ENCODE measurements at regions not wholly inside any gene's neighbourhood (a gene's known extent, or its start where the extent isn't known, plus 50 kb on each side); places are given as distances from the start of the nearest gene placed in this dataset.

- no peak for TF ChIP-seq NFXL1 (IDR thresholded peaks at IDR 0.05; ENCODE audit: borderline replicate concordance)
- TF ChIP-seq ELK1 (IDR thresholded peaks at IDR 0.05; ENCODE audit: low read depth, low read length) = no peak
- TF ChIP-seq MEF2B (IDR thresholded peaks at IDR 0.05; ENCODE audit: partially characterized antibody, poor library complexity, severe bottlenecking) = no peak
Observed at GRCh38 chr3:28613511-28614106, 265.0 kb upstream of the AZI2 start (continued).

- Histone ChIP-seq H3K4me3 (no peak overlapping the region), H3K9me3 (replicated peaks; ENCODE audit: control insufficient read depth, insufficient read depth, low read length) (no peaks in the 10 kb centered on the region), H3K27me3 (replicated peaks in 1 of 2; ENCODE audit: control insufficient read depth in 2 of 2, insufficient read depth in 2 of 2, low read length in 1 of 2) (no peaks in the 10 kb centered on the region), H3K79me2 (ENCODE audit: control insufficient read depth, insufficient read depth, low read length) (no peaks in the 10 kb centered on the region), H3K4me1 (ENCODE audit: control insufficient read depth, insufficient read depth, low read length) (no peaks in the 10 kb centered on the region), H3K4me2 (ENCODE audit: control insufficient read depth, insufficient read depth) (no peak overlapping the region), H4K20me1 (ENCODE audit: control insufficient read depth, insufficient read depth) (no peaks in the 10 kb centered on the region), H3K27ac (ENCODE audit: control insufficient read depth, insufficient read depth) (no peak overlapping the region), H3K9ac (ENCODE audit: control insufficient read depth, insufficient read depth, low read length) (no peak overlapping the region), H3K36me3 (ENCODE audit: control insufficient read depth in 2 of 2, insufficient read depth in 2 of 2, low read length in 1 of 2) (no peaks in the 10 kb centered on the region), H2AFZ (ENCODE audit: control insufficient read depth, low read depth, low read length) (no peak overlapping the region)
- in situ Hi-C loops (cut with MboI) = no loop called here
- no peak for ATAC-seq
- ChIA-PET CTCF (no interaction called here), SMC1A (ENCODE audit: uncharacterized antibody, unreplicated experiment) (no interaction called here), RAD21 (ENCODE audit: unreplicated experiment) (no interaction called here), POLR2A (interaction anchor here (0.6 kb wide), 1 partner anchor 26 kb away, joined by 3 read pairs; no protein-coding TSS in a partner anchor)
- DNase-seq (ENCODE audit: low read depth, low spot score) = no peak
- WGBS (ENCODE audit: insufficient coverage, insufficient replicate concordance, low lambda C conversion rate, missing lambda C conversion rate) = 36% methylated on average over 5 of the region's 5 CpGs
- FAIRE-seq = no peak
- BruUV-seq (replicated peaks) = no TSS peak
- intact Hi-C loops (cut with micrococcal nuclease; ENCODE audit: unreplicated experiment) = no loop called here
- TF ChIP-seq MEF2B (IDR thresholded peaks at IDR 0.05; ENCODE audit: partially characterized antibody, poor library complexity, severe bottlenecking) (no peak), RCOR1 (conservative IDR thresholded peaks at IDR 0.05; ENCODE audit: low read depth, low read length) (no peak), RFX5 (IDR thresholded peaks at IDR 0.05; ENCODE audit: low read depth, low read length) (no peak), RUNX3 (IDR thresholded peaks at IDR 0.05; ENCODE audit: low read length) (no peak), GATAD2B (conservative IDR thresholded peaks at IDR 0.05; ENCODE audit: low read depth) (no peak), CBX3 (IDR thresholded peaks at IDR 0.05; ENCODE audit: borderline replicate concordance, low read depth) (no peak), CREB1 (IDR thresholded peaks at IDR 0.05; ENCODE audit: low read depth) (no peak), BRCA1 (IDR thresholded peaks at IDR 0.05; ENCODE audit: low read depth, low read length) (no peak), STAT3 (IDR thresholded peaks at IDR 0.05; ENCODE audit: low read depth, low read length) (no peak), KAT2A (conservative IDR thresholded peaks at IDR 0.05; ENCODE audit: control insufficient read depth, low read depth, low read length) (no peak), HDAC6 (IDR thresholded peaks at IDR 0.05; ENCODE audit: unreplicated experiment) (no peak), YBX1 (IDR thresholded peaks at IDR 0.05) (no peak), MEF2A (IDR thresholded peaks at IDR 0.05; ENCODE audit: insufficient read depth, low read depth, low read length) (no peak), ZNF687 (IDR thresholded peaks at IDR 0.05) (no peak), TCF7 (IDR thresholded peaks at IDR 0.05; ENCODE audit: borderline replicate concordance) (no peak), POLR2A (IDR thresholded peaks at IDR 0.05; ENCODE audit: low read depth, low read length) (no peak)
Observed at GRCh38 chr3:28615071-28615470, 266.4 kb upstream of the AZI2 start.

Data from GM12878 (cell line).